SK-N-SH (cell line): ENCODE measurements at regions not wholly inside any gene's neighbourhood (a gene's known extent, or its start where the extent isn't known, plus 50 kb on each side); places are given as distances from the start of the nearest gene placed in this dataset.

Experiments
- CTCF ChIA-PET: fragments of 300-600, 350-600 bp; formaldehyde crosslinking; extraction: SDS; loops from one replicate; lab custom pipeline; 2021; lab: Yijun Ruan, JAX
- POLR2A ChIA-PET: fragments of 350-600 bp; sonication (Branson Sonifier 250); formaldehyde crosslinking; extraction: SDS; loops from one replicate; lab custom pipeline; 2020; ENCODE audit warnings: antibody characterized with exemption, inconsistent platforms; lab: Yijun Ruan, JAX
- DNase-seq: peaks from one replicate; pipeline ENCODE4 v3.0.0; 2012
- H2AFZ ChIP-seq: fragments of 200-600 bp; sonication (generic); 2 replicates; pipeline ENCODE4 v1.8.1; 2016; ENCODE audit warnings: antibody characterized with exemption, mild to moderate bottlenecking, low read depth
- H3F3A ChIP-seq: fragments of 200-600 bp; sonication (generic); replicated peaks from 2 replicates; pipeline ENCODE3; 2016; ENCODE audit warnings: antibody characterized with exemption, mild to moderate bottlenecking; ENCODE audit not compliant: insufficient read depth
- H3K27ac ChIP-seq, 2 experiments: fragments of 200-500 bp in 1 of 2; fragments of 200-600 bp in 1 of 2; sonication (Bioruptor generic) in 1 of 2; sonication (generic), shearing (Covaris generic) in 1 of 2; 2 replicates each; pipeline versions ENCODE4 v1.5.1 to v1.6.1; 2014 to 2016; ENCODE audit warnings: low read depth in 2 of 2, inconsistent platforms in 1 of 2, low read length in 1 of 2, mild to moderate bottlenecking in 1 of 2, mixed read lengths in 1 of 2
- H3K27me3 ChIP-seq: fragments of 200-600 bp; sonication (generic), shearing (Covaris generic); 2 replicates; pipeline ENCODE4 v1.6.1; 2016; ENCODE audit warnings: mixed run types; ENCODE audit not compliant: insufficient read depth
- H3K36me3 ChIP-seq, 2 experiments: fragments of 200-500 bp in 1 of 2; fragments of 200-600 bp in 1 of 2; sonication (Bioruptor generic) in 1 of 2; sonication (generic) in 1 of 2; replicated peaks in 1 of 2; 2 replicates each; pipeline versions ENCODE3 to v1.5.1; 2014 to 2016; ENCODE audit warnings: low read length in 1 of 2, mild to moderate bottlenecking in 1 of 2; ENCODE audit not compliant: insufficient read depth in 2 of 2, control insufficient read depth in 1 of 2
- H3K4me1 ChIP-seq, 2 experiments: fragments of 200-500 bp in 1 of 2; fragments of 200-600 bp in 1 of 2; sonication (Bioruptor generic) in 1 of 2; sonication (generic), shearing (Covaris generic) in 1 of 2; 2 replicates each; pipeline versions ENCODE4 v1.5.1 to v1.6.1; 2014 to 2016; ENCODE audit warnings: low read depth in 1 of 2, low read length in 1 of 2, mixed run types in 1 of 2; ENCODE audit not compliant: insufficient read depth in 2 of 2, control insufficient read depth in 1 of 2
- H3K4me2 ChIP-seq: fragments of 200-600 bp; sonication (generic), shearing (Covaris generic); 2 replicates; pipeline ENCODE4 v1.6.1; 2017; ENCODE audit warnings: mixed run types
- H3K4me3 ChIP-seq, 2 experiments: fragments of 200-500 bp in 1 of 2; fragments of 200-600 bp in 1 of 2; sonication (Bioruptor generic) in 1 of 2; sonication (generic), shearing (Covaris generic) in 1 of 2; 2 replicates each; pipeline versions ENCODE4 v1.5.1 to v1.8.1; 2014 to 2016; ENCODE audit warnings: low read depth in 2 of 2, inconsistent platforms in 1 of 2, low read length in 1 of 2, mild to moderate bottlenecking in 1 of 2, mixed read lengths in 1 of 2, moderate library complexity in 1 of 2
- H3K79me2 ChIP-seq: fragments of 200-600 bp; sonication (generic); 2 replicates; pipeline ENCODE4 v1.8.1; 2017; ENCODE audit warnings: mild to moderate bottlenecking; ENCODE audit not compliant: insufficient read depth
- H3K9ac ChIP-seq: fragments of 200-600 bp; sonication (generic); 2 replicates; pipeline ENCODE4 v1.6.1; 2017; ENCODE audit warnings: mixed run types
- H3K9me2 ChIP-seq: fragments of 200-600 bp; sonication (generic); 2 replicates; pipeline ENCODE4 v1.6.1; 2017; ENCODE audit warnings: mixed run types
- H3K9me3 ChIP-seq: fragments of 200-600 bp; sonication (generic); 2 replicates; pipeline ENCODE4 v1.6.1; 2017; ENCODE audit warnings: mixed run types, mild to moderate bottlenecking, moderate library complexity
- H4K20me1 ChIP-seq: fragments of 200-600 bp; sonication (generic); 2 replicates; pipeline ENCODE4 v1.6.1; 2017; ENCODE audit warnings: mild to moderate bottlenecking, mixed run types; ENCODE audit not compliant: insufficient read depth
- ELF1 ChIP-seq: IDR thresholded peaks from 2 replicates; pipeline ENCODE4 v1.4.0; 2012
- EP300 ChIP-seq, 2 experiments: IDR thresholded peaks; 2 replicates each; pipeline versions ENCODE4 v1.4.0 to v1.6.1; 2012; ENCODE audit warnings: borderline replicate concordance in 1 of 2, low read depth in 1 of 2, low read length in 1 of 2
- FOSL2 ChIP-seq: IDR thresholded peaks from 2 replicates; pipeline ENCODE4 v1.4.0; 2012; ENCODE audit warnings: low read depth, mild to moderate bottlenecking, moderate library complexity, borderline replicate concordance
- FOXJ3 ChIP-seq: sonication (generic); formaldehyde crosslinking; IDR thresholded peaks from 2 replicates; pipeline ENCODE4 v1.5.1; 2020; ENCODE audit warnings: mild to moderate bottlenecking, missing genetic modification reagents
- NFIC ChIP-seq: IDR thresholded peaks from 2 replicates; pipeline ENCODE4 v1.4.0; 2012; ENCODE audit warnings: borderline replicate concordance
- RCOR1 ChIP-seq: fragments of 150-350 bp; IDR thresholded peaks from 2 replicates; pipeline ENCODE4 v1.6.1; 2017; ENCODE audit warnings: antibody characterized with exemption, low read length
- SIN3A ChIP-seq: IDR thresholded peaks from 2 replicates; pipeline ENCODE4 v1.6.1; 2012; ENCODE audit warnings: low read depth, mild to moderate bottlenecking, low read length, moderate library complexity, borderline replicate concordance
- SMC3 ChIP-seq: IDR thresholded peaks from 2 replicates; pipeline ENCODE4 v1.6.1; 2012; ENCODE audit warnings: low read depth, low read length, improper control_type of control experiment
- TCF12 ChIP-seq: IDR thresholded peaks from 2 replicates; pipeline ENCODE4 v1.4.0; 2012
- USF1 ChIP-seq: IDR thresholded peaks from 2 replicates; pipeline ENCODE4 v1.4.0; 2012; ENCODE audit warnings: low read depth, borderline replicate concordance
- USF2 ChIP-seq: fragments of 150-350 bp; IDR thresholded peaks from 2 replicates; pipeline ENCODE4 v1.6.1; 2017; ENCODE audit warnings: antibody characterized with exemption, low read length, low read depth, borderline replicate concordance
- YY1 ChIP-seq: IDR thresholded peaks from 2 replicates; pipeline ENCODE4 v1.4.0; 2012; ENCODE audit warnings: low read depth, mild to moderate bottlenecking
- ZBTB33 ChIP-seq: IDR thresholded peaks from 2 replicates; pipeline ENCODE4 v1.4.0; 2012; ENCODE audit warnings: low read depth, borderline replicate concordance
- WGBS: methylation state at CpG from one replicate; pipeline ENCODE4 v1.1.6; 2017; ENCODE audit warnings: low lambda C conversion rate; 5-methylcytosine and 5-hydroxymethylcytosine counted together
- TF ChIP-seq, protein P1 (sequence below): fragments of 200-600 bp; sonication (generic); IDR thresholded peaks from 2 replicates; pipeline ENCODE4 v1.6.1; 2017; ENCODE audit warnings: antibody characterized with exemption, mild to moderate bottlenecking, moderate library complexity
- TF ChIP-seq, protein P2 (sequence below): IDR thresholded peaks from 2 replicates; pipeline ENCODE4 v1.6.1; 2012; ENCODE audit warnings: mild to moderate bottlenecking, low read depth, low read length, moderate library complexity

- H4K20me1 ChIP-seq = no peaks in the 10 kb centered on the region
- no peaks in the 10 kb centered on the region for H3K27me3 ChIP-seq
- CTCF ChIA-PET = no interaction called here
- H2AFZ ChIP-seq = no peak overlapping the region
- TF ChIP-seq NFIC = no peak
- TF ChIP-seq USF2 = no peak
- no peak for TF ChIP-seq RCOR1
- TF ChIP-seq ZBTB33 = no peak
- no peak for TF ChIP-seq SMC3
- no peak for TF ChIP-seq USF1
- TF ChIP-seq, protein P1, sequence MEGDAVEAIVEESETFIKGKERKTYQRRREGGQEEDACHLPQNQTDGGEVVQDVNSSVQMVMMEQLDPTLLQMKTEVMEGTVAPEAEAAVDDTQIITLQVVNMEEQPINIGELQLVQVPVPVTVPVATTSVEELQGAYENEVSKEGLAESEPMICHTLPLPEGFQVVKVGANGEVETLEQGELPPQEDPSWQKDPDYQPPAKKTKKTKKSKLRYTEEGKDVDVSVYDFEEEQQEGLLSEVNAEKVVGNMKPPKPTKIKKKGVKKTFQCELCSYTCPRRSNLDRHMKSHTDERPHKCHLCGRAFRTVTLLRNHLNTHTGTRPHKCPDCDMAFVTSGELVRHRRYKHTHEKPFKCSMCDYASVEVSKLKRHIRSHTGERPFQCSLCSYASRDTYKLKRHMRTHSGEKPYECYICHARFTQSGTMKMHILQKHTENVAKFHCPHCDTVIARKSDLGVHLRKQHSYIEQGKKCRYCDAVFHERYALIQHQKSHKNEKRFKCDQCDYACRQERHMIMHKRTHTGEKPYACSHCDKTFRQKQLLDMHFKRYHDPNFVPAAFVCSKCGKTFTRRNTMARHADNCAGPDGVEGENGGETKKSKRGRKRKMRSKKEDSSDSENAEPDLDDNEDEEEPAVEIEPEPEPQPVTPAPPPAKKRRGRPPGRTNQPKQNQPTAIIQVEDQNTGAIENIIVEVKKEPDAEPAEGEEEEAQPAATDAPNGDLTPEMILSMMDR = no peak
- no peak for TF ChIP-seq FOXJ3 (CRISPR knock-in tag)
- TF ChIP-seq, protein P2, sequence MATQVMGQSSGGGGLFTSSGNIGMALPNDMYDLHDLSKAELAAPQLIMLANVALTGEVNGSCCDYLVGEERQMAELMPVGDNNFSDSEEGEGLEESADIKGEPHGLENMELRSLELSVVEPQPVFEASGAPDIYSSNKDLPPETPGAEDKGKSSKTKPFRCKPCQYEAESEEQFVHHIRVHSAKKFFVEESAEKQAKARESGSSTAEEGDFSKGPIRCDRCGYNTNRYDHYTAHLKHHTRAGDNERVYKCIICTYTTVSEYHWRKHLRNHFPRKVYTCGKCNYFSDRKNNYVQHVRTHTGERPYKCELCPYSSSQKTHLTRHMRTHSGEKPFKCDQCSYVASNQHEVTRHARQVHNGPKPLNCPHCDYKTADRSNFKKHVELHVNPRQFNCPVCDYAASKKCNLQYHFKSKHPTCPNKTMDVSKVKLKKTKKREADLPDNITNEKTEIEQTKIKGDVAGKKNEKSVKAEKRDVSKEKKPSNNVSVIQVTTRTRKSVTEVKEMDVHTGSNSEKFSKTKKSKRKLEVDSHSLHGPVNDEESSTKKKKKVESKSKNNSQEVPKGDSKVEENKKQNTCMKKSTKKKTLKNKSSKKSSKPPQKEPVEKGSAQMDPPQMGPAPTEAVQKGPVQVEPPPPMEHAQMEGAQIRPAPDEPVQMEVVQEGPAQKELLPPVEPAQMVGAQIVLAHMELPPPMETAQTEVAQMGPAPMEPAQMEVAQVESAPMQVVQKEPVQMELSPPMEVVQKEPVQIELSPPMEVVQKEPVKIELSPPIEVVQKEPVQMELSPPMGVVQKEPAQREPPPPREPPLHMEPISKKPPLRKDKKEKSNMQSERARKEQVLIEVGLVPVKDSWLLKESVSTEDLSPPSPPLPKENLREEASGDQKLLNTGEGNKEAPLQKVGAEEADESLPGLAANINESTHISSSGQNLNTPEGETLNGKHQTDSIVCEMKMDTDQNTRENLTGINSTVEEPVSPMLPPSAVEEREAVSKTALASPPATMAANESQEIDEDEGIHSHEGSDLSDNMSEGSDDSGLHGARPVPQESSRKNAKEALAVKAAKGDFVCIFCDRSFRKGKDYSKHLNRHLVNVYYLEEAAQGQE = no peak
- no peak for TF ChIP-seq SIN3A
- TF ChIP-seq YY1 = no peak
- TF ChIP-seq FOSL2 = no peak
- no peak for TF ChIP-seq ELF1
- no peak for TF ChIP-seq TCF12
- no peak for TF ChIP-seq EP300 (IDR thresholded peaks at IDR 0.05; ENCODE audit: borderline replicate concordance in 1 of 2, low read depth in 1 of 2, low read length in 1 of 2)
- no peaks in the 10 kb centered on the region for H3K79me2 ChIP-seq
- peaks cover 0 to 10% of the 10 kb centered on the region in 2 experiments; a peak in 1 of 4 replicates for H3K4me1 ChIP-seq
- no peaks in the 10 kb centered on the region for H3K36me3 ChIP-seq
- no peak overlapping the region for H3K4me3 ChIP-seq
- no peak overlapping the region for H3K9ac ChIP-seq
- 85% methylated on average over 2 of the region's 2 CpGs for WGBS
- no peak overlapping the region for H3K4me2 ChIP-seq
- H3K9me3 ChIP-seq = no peaks in the 10 kb centered on the region
- POLR2A ChIA-PET = no interaction called here
- H3K27ac ChIP-seq = no peak overlapping the region
- H3K9me2 ChIP-seq = no peaks in the 10 kb centered on the region
- no peaks in the 10 kb centered on the region for H3F3A ChIP-seq
- no peak for DNase-seq
Measured at GRCh38 chr2:145050134-145050533, 530.2 kb upstream of the ZEB2 start.
